ENCODE measurements at regions not wholly inside any gene's neighbourhood (a gene's known extent, or its start where the extent isn't known, plus 50 kb on each side); places are given as distances from the start of the nearest gene placed in this dataset.
"Not testable (repeated sequence)": the region's sequence is repeated elsewhere in the genome, so short reads cannot be mapped to it uniquely, and the experiment has no call there.

DNA sequence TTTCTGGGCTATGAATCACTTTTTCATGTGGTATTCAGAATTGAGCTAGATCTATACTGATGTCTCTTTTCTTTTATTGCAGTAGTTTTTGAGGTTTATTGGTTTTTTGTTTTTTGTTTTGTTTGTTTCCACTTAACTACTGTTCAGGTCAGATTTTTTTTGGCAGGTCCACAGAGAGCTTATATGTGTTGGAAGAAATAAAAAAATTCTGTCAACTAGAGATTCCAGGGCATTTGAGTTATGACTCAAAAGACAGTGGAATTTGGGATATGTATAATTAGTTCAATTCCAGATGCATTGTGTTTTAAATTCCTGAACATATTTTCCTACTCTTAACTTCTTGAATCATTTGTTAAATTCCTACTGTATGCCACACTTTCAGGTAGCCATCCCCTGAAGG lies 727.2 kb downstream of the SI start:
- TF ChIP-seq POLR2A (IDR thresholded peaks at IDR 0.05) (no peak), CTCF (IDR thresholded peaks at IDR 0.05) (no peak), EP300 (IDR thresholded peaks at IDR 0.05) (no peak), POLR2AphosphoS5 (IDR thresholded peaks at IDR 0.05) (no peak)
- no peak for DNase-seq
- ATAC-seq (ENCODE audit: low FRiP score in 2 of 2) = no peak
- Histone ChIP-seq H3K27ac (no peak overlapping the region), H3K9me3 (no peaks in the 10 kb centered on the region), H3K27me3 (no peaks in the 10 kb centered on the region), H3K4me3 (no peak overlapping the region), H3K4me1 (no peaks in the 10 kb centered on the region), H3K36me3 (no peaks in the 10 kb centered on the region)

GRCh38 chr3:164342206-164342605 lies 736.1 kb downstream of the SI start:
- H3K27me3 ChIP-seq; ATAC-seq (ENCODE audit: low FRiP score in 2 of 2); H3K27ac ChIP-seq; H3K4me1 ChIP-seq; DNase-seq; H3K9me3 ChIP-seq; H3K36me3 ChIP-seq; H3K4me3 ChIP-seq: not testable (repeated sequence)
- 69 to 71% methylated on average over 5 of the region's 5 CpGs for WGBS, 2 donors

DNA sequence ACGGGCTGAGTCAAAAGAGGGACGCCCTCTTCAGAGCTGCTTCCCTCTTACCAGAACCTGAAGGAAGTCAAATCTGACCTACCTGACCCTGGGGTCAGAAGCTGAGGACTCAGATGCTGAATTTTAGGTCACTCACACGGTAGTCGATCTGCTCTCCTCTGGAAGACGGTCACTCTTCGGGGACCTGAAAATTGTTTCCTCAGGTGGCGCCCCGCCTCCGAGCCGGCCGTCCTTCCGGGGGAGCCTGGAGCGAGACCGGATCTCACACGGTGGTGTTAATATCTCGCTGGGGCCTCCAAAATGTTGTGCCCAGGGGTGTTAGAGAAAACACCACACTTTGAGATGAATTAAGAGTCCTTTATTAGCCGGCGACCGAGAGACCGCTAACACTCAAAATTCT lies 737.2 kb downstream of the SI start:
- Histone ChIP-seq H3K4me1 (no peaks in the 10 kb centered on the region), H3K36me3 (no peaks in the 10 kb centered on the region), H3K9me3 (no peaks in the 10 kb centered on the region), H3K27ac (no peak overlapping the region), H3K27me3 (no peaks in the 10 kb centered on the region), H3K4me3 (no peak overlapping the region)
- WGBS, 2 donors = 91 to 93% methylated on average over 20 of the region's 20 CpGs
- TF ChIP-seq POLR2AphosphoS5 (IDR thresholded peaks at IDR 0.05) = no peak
- TF ChIP-seq CTCF (IDR thresholded peaks at IDR 0.05) = no peak
- TF ChIP-seq POLR2A (IDR thresholded peaks at IDR 0.05) = no peak
- no peak for TF ChIP-seq EP300 (IDR thresholded peaks at IDR 0.05)
- DNase-seq (peak in 1 of 2 donors; percentile 77), ATAC-seq (ENCODE audit: low FRiP score in 2 of 2) (no peak)

DNA sequence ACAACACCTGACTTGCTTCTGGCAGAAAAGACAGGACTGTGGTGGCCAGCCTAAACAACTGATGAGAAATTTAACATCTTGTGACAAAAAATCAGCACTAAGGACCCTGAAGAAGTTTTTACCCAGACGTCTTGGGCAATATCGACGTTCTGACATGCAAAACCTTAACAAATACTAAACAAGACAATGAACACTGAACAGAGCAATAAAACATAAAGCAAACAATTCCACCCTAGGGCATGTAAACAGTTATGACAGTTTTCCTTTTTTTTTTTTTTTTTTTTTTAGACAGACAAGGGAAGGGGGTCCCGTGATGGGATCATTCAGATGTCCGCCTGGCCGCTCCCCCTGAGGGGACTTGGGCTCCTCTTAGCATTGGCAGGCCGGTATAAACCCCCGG lies 738.0 kb downstream of the SI start:
- ATAC-seq (ENCODE audit: low FRiP score in 2 of 2) (no peak), DNase-seq (no peak)
- Histone ChIP-seq H3K4me1 (no peaks in the 10 kb centered on the region), H3K4me3 (no peak overlapping the region), H3K36me3 (no peaks in the 10 kb centered on the region), H3K9me3 (no peaks in the 10 kb centered on the region), H3K27me3 (no peaks in the 10 kb centered on the region), H3K27ac (no peak overlapping the region)
- WGBS, 2 donors = 89 to 93% methylated on average over 8 of the region's 8 CpGs
- TF ChIP-seq POLR2AphosphoS5 (IDR thresholded peaks at IDR 0.05) (no peak), EP300 (IDR thresholded peaks at IDR 0.05) (no peak), POLR2A (IDR thresholded peaks at IDR 0.05) (no peak), CTCF (IDR thresholded peaks at IDR 0.05) (no peak)

- ATAC-seq (ENCODE audit: low FRiP score in 2 of 2) = no peak
- WGBS, 2 donors = 38 to 40% methylated on average over 10 of the region's 10 CpGs
- TF ChIP-seq EP300 (IDR thresholded peaks at IDR 0.05) = no peak
- TF ChIP-seq POLR2A (IDR thresholded peaks at IDR 0.05) = no peak
- no peak for TF ChIP-seq CTCF (IDR thresholded peaks at IDR 0.05)
- no peak for TF ChIP-seq POLR2AphosphoS5 (IDR thresholded peaks at IDR 0.05)
- Histone ChIP-seq H3K4me1 (no peaks in the 10 kb centered on the region), H3K27me3 (no peaks in the 10 kb centered on the region), H3K36me3 (no peaks in the 10 kb centered on the region), H3K9me3 (no peaks in the 10 kb centered on the region), H3K27ac (no peak overlapping the region), H3K4me3 (no peak overlapping the region)
- DNase-seq = no peak
Measured at GRCh38 chr3:164332831-164333802, 745.2 kb downstream of the SI start.
